ENCODE measurements at regions not wholly inside any gene's neighbourhood (a gene's known extent, or its start where the extent isn't known, plus 50 kb on each side); places are given as distances from the start of the nearest gene placed in this dataset.
"Not testable (repeated sequence)": the region's sequence is repeated elsewhere in the genome, so short reads cannot be mapped to it uniquely, and the experiment has no call there.

DNA sequence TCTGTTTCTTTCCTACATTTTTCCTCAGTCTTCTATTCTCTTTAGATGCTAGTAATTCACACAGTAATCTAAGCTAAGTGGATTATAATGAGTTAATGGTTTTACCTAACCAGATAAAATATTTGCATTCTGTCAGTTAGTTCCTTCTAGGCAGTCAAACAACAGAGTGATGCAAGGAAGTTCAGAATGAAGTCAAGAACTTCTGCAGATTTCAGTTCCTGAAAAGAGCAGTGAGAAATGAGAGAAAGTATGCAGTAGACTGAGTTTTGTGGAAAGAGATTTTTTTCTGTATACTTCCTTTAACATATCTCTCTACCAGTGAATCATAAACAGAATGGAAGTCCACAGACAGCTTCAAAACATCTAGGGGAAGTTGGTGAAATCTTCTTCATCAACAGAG lies 774.0 kb upstream of the POU3F4 start:
- DNase-seq, result peak; percentile 86

- not testable (repeated sequence) for DNase-seq
These were observed 769.8 kb upstream of the POU3F4 start for GRCh38 chrX:82738313-82738712.

GRCh38 chrX:82742351-82742750 lies 765.7 kb upstream of the POU3F4 start:
- DNase-seq, result no peak

DNA sequence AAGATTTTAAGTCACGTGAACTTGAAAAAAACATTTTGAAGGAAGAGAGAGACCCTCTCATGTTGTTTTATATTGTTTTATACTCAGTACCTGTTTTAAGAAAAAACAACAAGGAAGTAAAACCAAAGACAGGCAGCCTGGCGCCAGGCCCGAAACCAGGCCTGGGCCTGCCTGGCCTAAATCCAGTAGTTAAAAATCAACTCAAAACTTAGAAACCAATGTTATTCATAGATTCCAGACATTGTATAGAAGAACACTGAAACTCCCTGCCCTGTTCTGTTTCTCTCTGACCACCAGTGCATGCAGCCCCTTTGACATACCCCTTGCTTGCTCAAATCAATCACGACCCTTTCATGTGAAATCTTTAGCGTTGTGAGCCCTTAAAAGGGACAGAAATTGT lies 762.4 kb upstream of the POU3F4 start:
- DNase-seq, result not testable (repeated sequence)

- DNase-seq, result no peak
These were observed 759.1 kb upstream of the POU3F4 start for GRCh38 chrX:82748906-82749505.

GRCh38 chrX:82756272-82756671 lies 751.8 kb upstream of the POU3F4 start:
- no peak for DNase-seq

- no peak for DNase-seq
These were observed 750.5 kb upstream of the POU3F4 start for GRCh38 chrX:82757614-82758013.

DNA sequence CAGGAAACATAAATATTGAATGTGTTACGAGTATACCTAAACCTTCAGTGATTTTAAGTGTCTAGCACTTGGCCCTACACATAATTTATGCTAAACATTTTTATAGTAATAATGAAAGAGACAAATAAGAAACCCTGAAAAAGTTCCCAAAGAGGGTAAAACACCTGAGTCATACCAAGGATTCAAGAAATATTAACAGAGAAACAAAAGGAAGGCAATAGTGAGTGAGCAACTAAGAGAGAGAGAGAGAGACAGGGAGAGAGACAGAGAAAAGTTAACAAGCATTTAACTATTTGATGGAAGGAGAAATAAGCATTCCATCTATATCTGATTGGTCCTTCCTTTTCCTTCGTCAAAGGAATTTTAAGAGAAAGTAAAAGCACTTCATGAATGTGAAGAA lies 743.6 kb upstream of the POU3F4 start:
- no peak for DNase-seq

GRCh38 chrX:82765811-82766210 lies 742.3 kb upstream of the POU3F4 start:
- peak; percentile 36 for DNase-seq

- no peak for DNase-seq
These were observed 732.7 kb upstream of the POU3F4 start for GRCh38 chrX:82775426-82775825.

DNA sequence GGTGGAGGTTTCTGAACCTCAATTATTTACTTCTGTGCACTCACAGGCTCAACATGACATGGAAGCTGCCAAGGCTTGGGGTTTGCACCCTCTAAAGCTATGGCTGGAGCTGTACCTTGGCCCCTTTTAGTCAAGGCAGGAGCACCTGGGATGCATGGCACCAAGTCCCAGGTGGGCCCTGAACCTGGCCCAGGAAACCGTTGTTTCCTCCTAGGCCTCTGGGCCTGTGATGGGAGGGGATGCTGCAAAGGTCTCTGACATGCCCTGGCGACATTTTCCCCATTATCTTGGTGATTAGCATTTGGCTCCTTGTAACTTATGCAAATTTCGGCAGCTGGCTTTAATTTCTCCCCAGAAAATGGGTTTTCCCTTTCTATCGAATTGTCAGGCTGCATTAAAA lies 726.1 kb upstream of the POU3F4 start:
- no peak for DNase-seq

- not testable (repeated sequence) for DNase-seq
These were observed 695.2 kb upstream of the POU3F4 start for GRCh38 chrX:82812902-82813301.

DNA sequence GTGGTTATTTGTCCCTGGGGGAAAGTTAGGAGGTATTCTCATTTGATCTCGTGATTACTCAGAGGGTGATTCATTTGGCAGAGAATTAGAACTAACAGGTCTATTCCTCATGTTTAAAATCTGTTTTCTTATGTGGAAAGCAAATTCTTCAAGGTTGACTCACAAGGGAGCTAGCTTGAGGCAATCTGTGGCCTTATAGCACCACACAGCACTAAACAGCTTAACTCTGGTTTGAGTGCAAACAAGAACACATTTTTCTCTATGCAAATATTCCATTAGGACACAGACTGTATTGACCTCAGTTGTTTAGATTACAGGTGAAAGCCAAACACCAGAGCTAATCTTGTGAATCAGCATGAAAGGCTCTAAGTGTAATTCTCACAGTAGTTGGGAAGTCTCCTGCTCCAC lies 694.4 kb upstream of the POU3F4 start:
- no peak for DNase-seq

DNA sequence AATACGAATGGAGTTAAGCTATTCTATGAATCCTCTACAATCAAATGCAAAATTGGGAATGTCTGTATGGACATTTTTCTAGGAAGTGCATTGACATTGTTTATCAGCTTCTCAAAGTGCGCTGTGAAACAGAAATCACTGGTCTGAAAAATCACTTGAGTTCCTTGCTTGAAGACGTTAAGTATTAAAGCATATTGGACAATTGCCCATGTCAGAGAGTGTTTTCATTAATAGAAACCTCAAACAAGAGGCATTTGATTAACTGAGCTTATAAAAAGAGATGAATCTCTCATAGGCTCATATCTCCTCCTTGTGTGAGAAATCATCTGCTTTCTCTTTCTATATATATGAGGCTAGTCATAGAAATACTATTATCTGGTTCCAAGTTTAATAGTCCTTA lies 692.1 kb upstream of the POU3F4 start:
- no peak for DNase-seq

- DNase-seq, result no peak
These were observed 691.5 kb upstream of the POU3F4 start for GRCh38 chrX:82816562-82816961.

DNA sequence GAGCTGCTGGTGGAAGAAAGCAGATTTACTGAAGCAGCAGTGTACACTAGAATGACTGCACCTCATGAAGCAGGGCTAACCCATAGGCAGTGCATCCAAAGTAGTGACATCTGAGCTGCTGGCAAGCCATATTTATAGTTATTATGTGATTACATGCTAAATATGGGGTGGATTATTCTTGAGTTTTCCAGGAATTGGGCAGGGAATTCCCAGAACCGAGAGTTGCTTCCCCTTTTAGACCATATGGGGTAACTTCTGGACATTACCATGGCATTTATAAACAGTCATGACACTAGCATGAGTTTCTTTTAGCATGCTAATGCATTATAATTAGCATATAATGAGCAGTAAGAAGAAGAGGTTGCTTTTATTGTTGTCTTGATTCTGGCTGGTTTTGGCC lies 665.8 kb upstream of the POU3F4 start:
- DNase-seq, result peak; percentile 26

GRCh38 chrX:82848111-82848510 lies 660.0 kb upstream of the POU3F4 start:
- DNase-seq, result no peak
